PC-9 (cell line): ENCODE measurements at regions not wholly inside any gene's neighbourhood (a gene's known extent, or its start where the extent isn't known, plus 50 kb on each side); places are given as distances from the start of the nearest gene placed in this dataset.

Experiments used
- EZH2 ChIP-seq: fragments of 200-600 bp; sonication (generic); IDR thresholded peaks from 2 replicates; pipeline ENCODE4 v1.8.0; 2017; ENCODE audit warnings: antibody characterized with exemption, low read depth
- TF ChIP-seq, protein P1 (sequence below): fragments of 200-600 bp; sonication (generic); conservative IDR thresholded peaks from 2 replicates; pipeline ENCODE4 v1.6.1; 2017; ENCODE audit warnings: mixed run types, antibody characterized with exemption, mild to moderate bottlenecking, moderate library complexity

DNA sequence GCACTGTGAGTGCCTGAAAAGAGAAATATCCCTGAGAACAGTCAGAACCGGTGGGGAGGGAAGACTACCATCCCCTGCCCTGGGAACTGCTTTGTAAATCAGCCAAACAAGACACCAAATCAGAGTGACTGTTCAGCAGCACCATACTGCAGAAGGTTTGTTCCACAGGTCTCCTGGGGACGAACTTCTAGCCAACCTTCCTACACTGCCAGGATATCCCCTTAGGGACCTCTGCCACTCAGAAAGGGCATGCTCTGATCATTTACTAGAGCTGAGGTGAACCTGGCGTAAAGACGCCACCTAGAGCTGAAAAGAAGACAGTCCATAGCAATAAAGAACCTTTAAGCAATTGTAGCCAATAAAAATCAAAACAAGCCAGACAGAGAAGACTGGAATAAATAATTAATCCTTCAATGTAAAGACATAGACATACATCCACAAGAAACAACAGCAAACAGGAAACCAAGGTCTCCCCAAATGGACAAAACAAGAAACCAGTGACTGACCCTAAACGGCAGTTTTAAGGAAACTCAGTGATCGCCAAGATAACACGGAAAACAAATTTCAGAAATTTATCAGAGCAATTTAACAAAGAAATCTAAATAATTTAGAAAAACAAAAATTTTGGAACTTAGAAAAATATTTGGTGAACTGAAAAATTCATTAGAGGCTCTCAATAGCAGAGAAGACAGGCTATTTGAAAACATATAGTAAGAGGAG lies 228.1 kb upstream of the AMIGO2 start:
- TF ChIP-seq, protein P1, sequence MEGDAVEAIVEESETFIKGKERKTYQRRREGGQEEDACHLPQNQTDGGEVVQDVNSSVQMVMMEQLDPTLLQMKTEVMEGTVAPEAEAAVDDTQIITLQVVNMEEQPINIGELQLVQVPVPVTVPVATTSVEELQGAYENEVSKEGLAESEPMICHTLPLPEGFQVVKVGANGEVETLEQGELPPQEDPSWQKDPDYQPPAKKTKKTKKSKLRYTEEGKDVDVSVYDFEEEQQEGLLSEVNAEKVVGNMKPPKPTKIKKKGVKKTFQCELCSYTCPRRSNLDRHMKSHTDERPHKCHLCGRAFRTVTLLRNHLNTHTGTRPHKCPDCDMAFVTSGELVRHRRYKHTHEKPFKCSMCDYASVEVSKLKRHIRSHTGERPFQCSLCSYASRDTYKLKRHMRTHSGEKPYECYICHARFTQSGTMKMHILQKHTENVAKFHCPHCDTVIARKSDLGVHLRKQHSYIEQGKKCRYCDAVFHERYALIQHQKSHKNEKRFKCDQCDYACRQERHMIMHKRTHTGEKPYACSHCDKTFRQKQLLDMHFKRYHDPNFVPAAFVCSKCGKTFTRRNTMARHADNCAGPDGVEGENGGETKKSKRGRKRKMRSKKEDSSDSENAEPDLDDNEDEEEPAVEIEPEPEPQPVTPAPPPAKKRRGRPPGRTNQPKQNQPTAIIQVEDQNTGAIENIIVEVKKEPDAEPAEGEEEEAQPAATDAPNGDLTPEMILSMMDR, result peak; percentile 74
- TF ChIP-seq EZH2, result no peak
